PFSK-1 (cell line): ENCODE measurements at regions not wholly inside any gene's neighbourhood (a gene's known extent, or its start where the extent isn't known, plus 50 kb on each side); places are given as distances from the start of the nearest gene placed in this dataset.

Source experiments
- FOXP2 ChIP-seq: optimal IDR thresholded peaks from 2 replicates; pipeline ENCODE3; 2011; ENCODE audit warnings: borderline replicate concordance, control low read depth, inconsistent platforms; ENCODE audit not compliant: insufficient read depth; ENCODE audit errors: extremely low read length, extremely low read depth
- POLR2AphosphoS5 ChIP-seq: IDR thresholded peaks from 2 replicates; pipeline ENCODE4 v1.6.1; 2012; ENCODE audit warnings: low read depth, mild to moderate bottlenecking, control low read depth, low read length, moderate library complexity
- REST ChIP-seq, 2 experiments: IDR thresholded peaks; 2 replicates each; pipeline versions ENCODE4 v1.6.1 to v1.8.0; 2011 to 2012; ENCODE audit warnings: low read depth in 2 of 2, low read length in 2 of 2, control low read depth in 1 of 2, inconsistent platforms in 1 of 2, mild to moderate bottlenecking in 1 of 2, moderate library complexity in 1 of 2; ENCODE audit not compliant: insufficient read depth in 1 of 2
- SIN3A ChIP-seq: IDR thresholded peaks from 2 replicates; pipeline ENCODE4 v1.6.1; 2012; ENCODE audit warnings: mild to moderate bottlenecking, low read length, moderate library complexity, borderline replicate concordance; ENCODE audit not compliant: insufficient read depth
- TAF1 ChIP-seq: IDR thresholded peaks from 2 replicates; pipeline ENCODE4 v1.6.1; 2012; ENCODE audit warnings: low read length, control low read depth, borderline replicate concordance; ENCODE audit not compliant: insufficient read depth

DNA sequence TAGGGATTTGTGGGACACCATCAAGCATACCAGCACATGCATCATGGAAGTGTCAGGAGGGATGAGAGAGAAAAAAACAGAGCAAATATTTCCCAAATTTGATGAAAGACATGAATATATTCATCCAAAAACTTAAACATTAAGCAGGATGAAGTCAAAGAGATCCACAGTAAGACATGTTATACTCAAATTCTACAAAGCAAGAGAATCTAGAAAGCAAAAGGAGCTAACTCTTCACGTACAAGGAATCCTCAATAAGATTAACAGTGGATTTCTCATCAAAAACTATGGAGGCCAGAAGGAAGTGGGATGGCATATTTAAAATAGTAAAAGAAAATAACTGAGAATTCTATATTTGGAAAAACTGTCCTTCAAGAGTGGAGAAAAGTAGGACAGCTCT lies 374.8 kb downstream of the ZFHX3 start:
- no peak for TF ChIP-seq FOXP2
- TF ChIP-seq TAF1: no peak
- no peak for TF ChIP-seq POLR2AphosphoS5
- TF ChIP-seq SIN3A: no peak
- TF ChIP-seq REST (IDR thresholded peaks at IDR 0.05; ENCODE audit: insufficient read depth in 1 of 2, low read depth in 2 of 2, low read length in 2 of 2): no peak
